Ishikawa (cell line): ENCODE measurements at regions not wholly inside any gene's neighbourhood (a gene's known extent, or its start where the extent isn't known, plus 50 kb on each side); places are given as distances from the start of the nearest gene placed in this dataset.

Experiments used
- CEBPB ChIP-seq: IDR thresholded peaks from 2 replicates; pipeline ENCODE4 v1.6.1; 2012
- CREB1 ChIP-seq: IDR thresholded peaks from 2 replicates; pipeline ENCODE4 v1.6.1; 2012; ENCODE audit warnings: low read depth
- EGR1 ChIP-seq: IDR thresholded peaks from 2 replicates; pipeline ENCODE4 v1.6.1; 2012
- EP300 ChIP-seq: IDR thresholded peaks from 2 replicates; pipeline ENCODE4 v1.6.1; 2012; ENCODE audit warnings: borderline replicate concordance
- FOXM1 ChIP-seq: IDR thresholded peaks from 2 replicates; pipeline ENCODE4 v1.6.1; 2012; ENCODE audit warnings: low read depth, borderline replicate concordance
- MAX ChIP-seq: IDR thresholded peaks from 2 replicates; pipeline ENCODE4 v1.6.1; 2012
- NFIC ChIP-seq: IDR thresholded peaks from 2 replicates; pipeline ENCODE4 v1.6.1; 2012
- RAD21 ChIP-seq: IDR thresholded peaks from 2 replicates; pipeline ENCODE4 v1.6.1; 2012; ENCODE audit warnings: low read depth
- REST ChIP-seq: IDR thresholded peaks from 2 replicates; pipeline ENCODE4 v1.6.1; 2012; ENCODE audit warnings: low read depth, mild to moderate bottlenecking
- TAF1 ChIP-seq: IDR thresholded peaks from 2 replicates; pipeline ENCODE4 v1.6.1; 2012; ENCODE audit warnings: low read depth, mild to moderate bottlenecking
- TCF12 ChIP-seq: IDR thresholded peaks from 2 replicates; pipeline ENCODE4 v1.6.1; 2012; ENCODE audit warnings: low read depth
- TEAD4 ChIP-seq: IDR thresholded peaks from 2 replicates; pipeline ENCODE4 v1.6.1; 2012
- USF1 ChIP-seq: IDR thresholded peaks from 2 replicates; pipeline ENCODE4 v1.6.1; 2012
- YY1 ChIP-seq: IDR thresholded peaks from 2 replicates; pipeline ENCODE4 v1.6.1; 2012; ENCODE audit warnings: low read depth
- ZBTB7A ChIP-seq: IDR thresholded peaks from 2 replicates; pipeline ENCODE4 v1.6.1; 2012; ENCODE audit warnings: low read depth

GRCh38 chr2:37783545-37783944 is 112.1 kb upstream of the CDC42EP3 start:
- TF ChIP-seq EGR1, result no peak
- TF ChIP-seq CREB1, result no peak
- TF ChIP-seq NFIC, result no peak
- TF ChIP-seq REST, result no peak
- no peak for TF ChIP-seq TEAD4
- no peak for TF ChIP-seq USF1
- TF ChIP-seq TAF1, result no peak
- no peak for TF ChIP-seq TCF12
- no peak for TF ChIP-seq MAX
- TF ChIP-seq ZBTB7A, result no peak
- no peak for TF ChIP-seq EP300
- no peak for TF ChIP-seq RAD21
- TF ChIP-seq FOXM1, result no peak
- no peak for TF ChIP-seq YY1
- TF ChIP-seq CEBPB, result no peak

- TF ChIP-seq TCF12, result no peak
- TF ChIP-seq FOXM1, result no peak
- TF ChIP-seq USF1, result no peak
- no peak for TF ChIP-seq NFIC
- no peak for TF ChIP-seq YY1
- no peak for TF ChIP-seq EP300
- TF ChIP-seq REST, result no peak
- TF ChIP-seq MAX, result no peak
- TF ChIP-seq CEBPB, result no peak
- no peak for TF ChIP-seq TEAD4
- TF ChIP-seq EGR1, result no peak
- no peak for TF ChIP-seq CREB1
Observed at GRCh38 chr2:37784071-37784758, 112.8 kb upstream of the CDC42EP3 start.

- TF ChIP-seq CREB1 (no peak), NFIC (no peak), TAF1 (no peak), CEBPB (no peak), TCF12 (no peak), EP300 (no peak), YY1 (no peak), FOXM1 (no peak), REST (no peak), RAD21 (no peak), TEAD4 (no peak), USF1 (no peak), ZBTB7A (no peak), MAX (no peak), EGR1 (no peak)
Observed at GRCh38 chr2:37784759-37785149, 113.3 kb upstream of the CDC42EP3 start.
